ENCODE measurements at regions not wholly inside any gene's neighbourhood (a gene's known extent, or its start where the extent isn't known, plus 50 kb on each side); places are given as distances from the start of the nearest gene placed in this dataset.

DNA sequence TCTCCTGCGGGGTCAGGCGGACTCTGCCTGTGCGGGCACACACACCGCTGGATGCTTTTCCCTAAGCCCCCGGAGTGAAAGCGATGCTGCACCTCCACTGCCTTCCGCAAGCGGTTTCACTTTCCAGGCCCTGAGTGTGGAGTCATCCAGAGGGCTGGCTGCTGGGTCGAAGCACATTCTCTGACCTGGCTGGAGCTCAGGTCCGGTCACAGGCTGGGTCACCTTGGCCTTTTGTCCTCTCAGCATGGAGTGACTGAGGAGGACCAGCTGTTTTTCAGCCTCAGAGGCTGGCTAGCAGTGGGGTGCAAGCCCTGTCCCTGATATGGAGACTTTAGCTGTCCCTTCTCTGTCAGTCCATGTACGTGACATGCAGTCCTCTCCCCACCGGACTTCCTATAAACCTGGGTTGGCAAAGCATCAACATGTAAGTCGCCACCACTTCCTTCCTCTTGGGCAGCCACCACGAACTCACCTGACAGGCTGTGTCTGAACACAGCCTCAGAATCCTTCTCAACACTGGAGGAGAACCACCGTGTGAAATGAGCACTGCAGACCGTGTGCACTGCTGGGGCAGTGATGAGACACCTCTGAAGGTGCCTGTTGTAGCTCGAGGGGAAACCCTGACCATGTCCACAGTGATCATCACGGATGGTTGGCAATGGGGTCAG, 51.3 kb downstream of the GADD45G start:
- DNase-seq, result no peak

DNA sequence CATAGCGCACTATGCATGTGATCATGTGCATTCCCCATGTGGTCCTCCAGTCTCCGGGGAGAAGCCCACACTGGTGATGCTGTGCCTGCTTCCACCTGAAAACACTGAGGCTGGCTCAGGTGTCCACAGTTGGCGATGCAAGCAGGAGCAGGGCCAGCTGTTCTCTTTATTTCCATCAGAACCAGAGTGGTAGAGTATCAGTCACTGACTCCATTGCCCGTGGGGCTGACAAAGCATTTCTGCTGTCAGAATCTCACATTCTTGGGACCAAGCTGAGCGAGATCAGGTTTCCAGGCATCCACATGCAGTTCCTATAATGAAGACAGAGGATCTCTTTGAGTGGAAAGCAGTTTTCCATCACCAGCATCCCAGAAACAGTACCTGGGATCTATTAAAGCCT, 52.5 kb downstream of the GADD45G start:
- DNase-seq, result no peak

DNA sequence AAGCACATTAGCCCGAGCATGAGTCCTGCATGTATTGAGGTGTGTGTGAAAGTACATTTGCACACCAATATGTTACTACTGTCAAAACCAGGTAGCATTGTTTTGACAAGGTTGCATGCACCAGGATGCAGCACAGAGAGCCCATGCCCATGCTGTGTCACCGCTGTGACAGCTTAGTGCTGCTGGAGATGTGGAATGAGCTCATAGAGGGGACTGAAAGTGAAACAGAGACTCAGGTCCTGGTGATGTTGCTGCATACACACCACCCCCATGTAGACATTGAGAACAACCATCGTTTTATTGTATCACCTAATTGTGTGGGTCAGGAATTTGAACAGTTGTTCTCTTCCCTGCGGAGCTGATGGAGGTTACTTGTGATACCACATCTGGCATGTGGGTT, 53.0 kb downstream of the GADD45G start:
- DNase-seq, result no peak

DNA sequence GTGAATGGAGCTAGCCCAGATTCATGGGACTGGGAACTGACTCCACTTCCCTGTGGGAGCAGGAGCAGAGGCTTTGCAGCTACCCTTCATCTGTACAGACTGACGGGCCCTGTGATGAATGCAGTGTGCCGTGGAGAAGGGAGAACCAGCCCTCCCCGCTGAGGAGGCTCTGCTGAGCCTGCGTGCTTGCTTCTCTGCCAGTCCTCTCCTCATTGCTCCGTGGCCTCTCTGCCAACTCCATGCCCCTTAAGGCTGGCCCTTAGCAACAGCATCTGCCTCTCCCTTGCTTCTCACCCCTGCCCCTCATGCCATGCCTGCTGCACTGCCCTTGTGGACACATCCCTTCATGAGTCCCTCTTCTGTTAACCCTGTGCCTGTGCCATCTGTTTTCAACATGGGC, 53.6 kb downstream of the GADD45G start:
- DNase-seq, result no peak

DNA sequence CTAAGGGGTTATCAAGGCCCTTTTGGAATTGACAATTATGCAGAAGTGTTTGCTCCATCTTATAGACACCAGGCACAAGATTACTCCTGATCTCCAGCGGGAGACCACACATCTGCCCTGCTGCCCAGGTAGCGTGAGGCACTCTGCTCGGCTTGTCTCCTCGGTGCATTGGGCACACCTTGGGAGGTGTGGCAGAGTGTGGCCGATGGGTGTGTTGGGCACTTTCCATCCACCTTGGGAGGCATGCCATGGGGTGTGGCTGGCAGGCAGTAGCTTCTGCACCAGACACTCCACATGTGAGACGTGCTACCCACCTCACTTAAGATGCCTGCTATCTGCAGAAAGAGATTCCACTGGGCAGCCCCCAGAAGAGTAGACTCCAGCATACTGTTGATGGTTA, 54.1 kb downstream of the GADD45G start:
- no peak for DNase-seq

DNA sequence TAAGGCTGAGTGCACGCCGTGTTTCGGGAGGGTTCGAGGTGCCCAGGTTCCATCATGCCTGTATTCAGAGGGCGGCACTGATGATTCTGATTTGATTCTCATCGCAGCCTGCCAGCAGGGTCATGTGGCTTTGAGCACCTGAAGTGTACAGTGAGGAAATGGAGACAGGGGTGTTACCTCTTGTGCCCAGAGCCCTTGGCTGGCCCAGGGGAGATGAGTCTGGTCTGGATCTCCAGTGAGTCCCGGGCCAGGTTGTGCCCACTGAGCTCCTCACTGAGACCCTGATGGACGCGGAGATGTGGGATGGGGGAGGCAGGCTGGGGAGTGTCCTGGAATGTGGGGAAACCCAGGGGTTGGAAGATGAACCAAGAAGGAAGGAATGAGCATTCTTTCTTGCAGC, 54.7 kb downstream of the GADD45G start:
- no peak for DNase-seq

DNA sequence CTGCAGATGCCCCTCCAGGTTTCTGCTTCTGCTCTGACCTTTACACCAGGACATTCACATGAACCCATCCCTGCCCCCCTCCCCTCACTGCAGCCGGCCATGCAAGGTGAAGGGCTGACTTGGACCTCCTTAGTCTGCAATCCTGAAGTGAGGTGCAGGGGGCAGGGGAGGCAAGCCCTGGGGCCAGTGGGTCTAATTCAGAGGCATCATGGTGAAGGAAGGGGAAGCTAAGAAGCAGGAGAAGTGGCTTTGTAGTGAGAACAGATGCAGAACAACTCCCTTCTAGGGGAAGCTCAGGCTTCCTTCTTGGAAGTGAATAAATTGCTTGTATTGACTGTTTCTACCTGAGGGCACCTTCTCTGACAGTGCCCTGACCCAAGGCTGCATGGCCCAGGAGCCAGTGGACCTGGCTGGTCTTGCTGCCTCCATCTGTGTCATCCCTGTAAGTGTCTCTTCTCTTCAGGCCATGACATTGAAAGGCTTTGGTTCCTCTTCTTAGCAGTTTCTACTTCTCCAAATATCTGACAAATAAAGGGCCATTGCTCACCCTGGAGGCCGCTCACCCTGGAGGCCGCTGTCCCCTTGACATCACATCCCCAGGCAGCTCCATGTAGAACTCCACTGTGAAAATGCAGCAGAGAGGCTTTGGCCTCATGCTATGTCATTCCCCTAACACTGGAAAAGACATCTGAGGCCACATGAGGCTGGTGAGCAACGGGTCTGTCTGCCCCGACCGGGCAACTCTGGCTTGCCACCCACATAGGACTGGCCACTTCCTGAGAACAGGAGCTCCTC, 55.3 kb downstream of the GADD45G start:
- DNase-seq, result no peak

DNA sequence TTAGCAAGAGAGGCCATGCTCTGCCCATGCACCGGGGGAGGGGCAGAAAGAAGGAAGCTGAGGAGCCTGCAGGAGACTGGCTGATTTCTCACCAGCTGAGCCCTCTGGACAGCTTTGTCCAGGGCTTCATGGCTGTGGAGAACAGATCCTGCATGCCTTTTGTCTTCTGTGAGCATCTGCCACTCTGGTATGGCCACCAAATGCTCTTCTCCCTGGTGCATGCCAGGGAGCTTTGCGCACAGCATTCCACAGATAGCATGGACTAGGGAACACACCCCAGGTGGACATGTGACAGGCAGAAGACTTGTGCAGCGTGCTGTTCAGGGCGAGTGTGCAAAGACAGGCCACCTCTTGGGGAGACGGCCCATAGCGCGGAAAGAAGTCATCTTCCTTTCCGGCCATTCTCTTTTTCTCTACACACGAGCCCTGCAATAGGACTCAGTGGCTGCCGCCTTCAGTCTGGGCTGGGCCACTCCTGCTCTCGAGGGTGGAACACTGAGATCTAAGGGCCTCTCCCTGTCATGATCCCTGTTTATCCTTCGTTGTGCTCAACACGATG, 56.7 kb downstream of the GADD45G start:
- no peak for DNase-seq

DNA sequence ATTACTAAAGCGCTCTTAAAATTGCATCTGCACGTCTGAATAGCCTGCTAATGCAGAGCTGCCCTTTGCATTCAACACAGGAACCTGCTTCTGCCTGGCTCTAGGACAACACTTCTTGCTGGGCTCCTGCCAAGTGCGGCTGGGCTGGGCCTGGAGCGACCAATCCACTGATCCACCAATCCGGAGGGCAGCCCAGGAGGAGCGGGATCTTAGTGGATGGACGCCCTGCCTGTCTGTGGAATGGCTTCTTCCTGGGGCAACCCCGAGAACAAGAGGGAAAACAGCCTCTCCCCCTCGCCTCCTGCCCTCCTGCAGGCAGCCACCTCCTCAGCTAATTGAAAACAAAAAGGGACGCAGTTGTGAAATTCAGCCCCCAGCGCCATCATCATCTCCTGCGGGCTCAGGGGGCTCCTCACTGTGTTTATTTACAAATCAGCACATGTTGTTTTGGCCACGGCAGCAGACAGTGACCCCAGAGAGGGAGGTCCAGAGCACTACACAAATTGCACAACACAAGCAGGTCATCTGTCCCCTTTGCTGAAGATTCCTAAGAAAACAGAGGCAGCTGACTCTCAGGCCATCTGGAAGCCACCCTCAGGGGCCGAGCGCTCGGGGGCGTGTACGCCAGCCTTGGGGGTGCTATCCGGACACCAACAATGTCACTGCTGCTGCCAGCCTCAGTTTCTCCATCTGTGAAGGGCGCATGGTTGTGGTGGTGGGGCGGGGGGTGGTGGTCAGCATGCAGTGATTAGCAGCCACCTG, 57.3 kb downstream of the GADD45G start:
- no peak for DNase-seq

DNA sequence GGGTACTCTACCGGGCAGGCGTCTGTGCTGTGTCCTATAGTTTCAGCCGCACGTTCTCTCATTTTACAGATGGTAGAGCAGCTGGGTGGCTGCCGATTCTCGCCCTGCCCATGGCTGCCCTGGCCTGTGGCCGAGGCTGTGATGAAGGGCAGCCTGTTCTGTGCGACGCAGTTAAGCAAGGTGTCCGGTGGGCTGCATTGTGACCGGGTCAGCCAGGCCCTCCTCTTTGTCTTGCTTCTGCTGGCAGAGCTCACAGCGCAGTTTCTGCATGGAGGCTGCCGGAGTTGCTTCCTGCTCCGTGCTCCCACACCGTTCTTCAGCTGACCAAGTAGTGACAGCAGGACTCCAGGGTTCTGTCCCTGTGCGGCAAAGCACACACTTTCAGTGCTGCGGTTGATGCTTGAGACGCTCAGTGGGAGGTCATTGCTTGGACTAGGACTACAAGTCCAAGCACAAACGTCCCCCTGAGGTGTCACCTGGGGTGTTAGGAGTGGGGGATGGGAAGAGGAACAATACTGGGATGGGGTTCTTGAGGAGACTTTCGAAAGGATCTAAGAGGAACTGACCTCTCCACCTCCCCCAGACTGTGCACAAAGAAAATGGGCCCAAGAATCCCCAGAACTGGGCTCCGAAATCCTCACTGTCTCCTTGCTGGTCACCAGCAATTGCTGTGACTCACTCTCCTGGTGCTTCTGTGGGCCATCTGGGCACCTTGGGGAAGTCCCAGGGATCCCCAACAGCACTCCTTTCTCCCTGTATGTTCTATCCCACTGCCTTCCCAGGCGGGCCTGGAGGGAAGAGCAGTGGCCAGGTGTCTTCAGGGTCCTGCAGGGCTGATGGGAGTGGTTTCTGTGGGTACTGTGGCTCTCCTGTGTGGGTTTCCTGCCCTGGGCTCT, 58.2 kb downstream of the GADD45G start:
- no peak for DNase-seq

DNA sequence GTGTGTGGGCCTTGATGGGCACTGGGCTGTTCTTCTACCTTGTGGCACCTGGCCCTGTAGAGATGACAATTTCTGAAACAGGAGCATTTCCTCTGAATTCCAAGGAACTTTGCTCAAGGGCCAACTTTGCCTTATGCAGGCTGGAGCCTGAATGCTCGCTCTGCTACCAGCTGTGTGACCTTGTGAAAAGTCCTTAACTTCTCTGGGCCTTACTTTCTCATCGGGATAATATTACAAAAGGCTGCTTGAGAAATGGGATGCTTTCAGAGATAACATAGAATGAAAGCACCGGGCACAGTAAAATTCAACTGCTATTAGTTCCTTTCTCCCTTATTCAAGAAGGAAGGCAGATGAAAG, 58.8 kb downstream of the GADD45G start:
- no peak for DNase-seq

DNA sequence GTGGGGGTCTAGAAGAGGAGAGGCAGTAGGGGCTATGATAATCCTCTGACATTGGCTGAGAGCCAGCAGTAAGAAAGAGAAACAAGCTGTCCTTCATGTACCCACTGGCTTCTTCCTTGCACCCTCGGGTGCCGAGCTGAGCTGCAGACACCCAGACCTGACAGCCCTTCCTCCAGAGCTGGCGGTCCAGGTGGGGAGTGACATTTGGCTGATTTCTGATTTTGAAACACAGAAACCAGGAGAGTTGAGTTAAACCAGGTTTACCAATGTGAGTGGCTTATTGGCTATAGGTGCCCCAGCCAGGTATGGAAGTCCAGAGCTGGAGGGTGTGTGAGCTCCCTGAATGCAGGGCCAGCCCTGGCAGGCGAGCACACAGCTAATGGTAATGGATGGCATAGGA, 59.2 kb downstream of the GADD45G start:
- no peak for DNase-seq

DNA sequence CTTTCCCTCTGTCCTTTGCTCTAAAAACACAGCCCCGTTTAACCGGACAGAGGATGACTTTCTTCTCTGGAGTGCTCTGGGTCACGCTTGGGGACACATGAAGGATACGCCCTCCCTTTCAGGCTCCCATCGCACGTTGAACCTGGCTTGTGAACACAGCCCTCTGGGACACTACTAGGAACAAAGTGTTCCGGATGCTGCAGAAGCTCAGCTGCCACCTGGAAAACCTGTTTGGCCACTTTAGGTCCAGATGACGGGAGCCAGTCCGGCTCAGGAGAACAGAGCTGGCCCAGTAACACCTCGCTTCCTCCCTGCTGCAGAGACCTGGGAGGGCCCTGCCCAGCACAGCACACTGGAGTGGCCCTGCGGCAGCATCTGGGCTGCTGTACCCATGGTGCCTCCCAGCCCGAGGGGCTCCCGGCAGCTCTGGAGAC, 60.1 kb downstream of the GADD45G start:
- no peak for DNase-seq

DNA sequence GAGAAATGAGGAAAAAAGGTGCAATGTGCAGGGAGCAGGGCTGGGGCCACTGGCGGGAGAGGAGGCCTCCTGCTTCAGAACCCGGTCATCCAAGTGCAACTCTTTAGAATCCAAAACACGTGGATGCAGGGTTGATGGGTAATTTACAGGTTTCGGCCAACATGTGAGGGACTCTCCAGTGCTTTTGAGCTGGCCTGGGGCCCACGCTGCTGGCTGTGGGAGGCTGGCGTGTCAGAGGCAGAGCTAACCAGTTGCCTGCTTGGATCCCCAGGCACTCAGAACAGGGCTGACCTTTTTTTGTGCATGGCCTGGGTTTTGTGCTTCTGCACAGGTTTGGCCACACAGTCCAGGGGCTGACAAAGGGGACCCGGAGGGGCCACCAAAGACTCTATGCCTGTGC, 61.6 kb downstream of the GADD45G start:
- DNase-seq, result no peak

DNA sequence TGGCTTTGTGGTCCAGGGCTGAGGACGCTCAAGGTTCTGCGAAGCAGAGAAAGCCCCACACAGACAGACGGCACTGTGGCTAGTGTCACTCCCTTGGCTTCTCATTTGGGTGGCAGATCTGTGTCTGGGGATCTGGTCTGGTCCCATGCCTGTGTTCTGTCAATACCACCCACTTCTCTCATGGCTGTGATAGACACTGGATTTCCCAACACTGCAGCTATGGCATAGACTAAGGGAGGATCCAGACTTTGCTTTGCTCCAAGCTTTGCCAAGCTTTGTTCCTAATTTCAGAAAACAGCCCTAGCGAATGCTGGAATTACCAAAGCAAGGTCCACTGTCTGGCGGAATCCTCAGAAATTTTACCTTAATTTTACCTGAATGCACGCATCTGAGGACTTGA, 62.1 kb downstream of the GADD45G start:
- no peak for DNase-seq

DNA sequence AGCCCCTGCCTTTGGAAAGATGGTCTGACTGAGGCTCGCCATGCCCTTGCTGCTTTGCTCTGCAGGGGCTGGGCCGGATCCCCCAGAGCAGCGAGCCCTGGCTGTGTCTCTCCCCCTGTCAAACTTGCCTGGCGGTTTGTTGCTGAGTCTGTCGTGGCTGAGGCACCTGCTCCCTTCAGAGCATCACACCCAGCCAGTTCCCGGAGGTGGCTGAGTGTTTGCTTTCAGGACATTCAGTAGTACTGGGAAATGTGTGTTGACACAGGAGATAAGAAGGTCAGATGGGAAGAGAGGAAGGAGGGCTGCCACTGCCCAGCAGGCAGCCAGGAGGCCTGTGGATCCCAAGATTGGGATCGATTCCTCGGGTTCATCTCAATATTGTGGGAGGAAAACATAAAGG, 62.9 kb downstream of the GADD45G start:
- no peak for DNase-seq

DNA sequence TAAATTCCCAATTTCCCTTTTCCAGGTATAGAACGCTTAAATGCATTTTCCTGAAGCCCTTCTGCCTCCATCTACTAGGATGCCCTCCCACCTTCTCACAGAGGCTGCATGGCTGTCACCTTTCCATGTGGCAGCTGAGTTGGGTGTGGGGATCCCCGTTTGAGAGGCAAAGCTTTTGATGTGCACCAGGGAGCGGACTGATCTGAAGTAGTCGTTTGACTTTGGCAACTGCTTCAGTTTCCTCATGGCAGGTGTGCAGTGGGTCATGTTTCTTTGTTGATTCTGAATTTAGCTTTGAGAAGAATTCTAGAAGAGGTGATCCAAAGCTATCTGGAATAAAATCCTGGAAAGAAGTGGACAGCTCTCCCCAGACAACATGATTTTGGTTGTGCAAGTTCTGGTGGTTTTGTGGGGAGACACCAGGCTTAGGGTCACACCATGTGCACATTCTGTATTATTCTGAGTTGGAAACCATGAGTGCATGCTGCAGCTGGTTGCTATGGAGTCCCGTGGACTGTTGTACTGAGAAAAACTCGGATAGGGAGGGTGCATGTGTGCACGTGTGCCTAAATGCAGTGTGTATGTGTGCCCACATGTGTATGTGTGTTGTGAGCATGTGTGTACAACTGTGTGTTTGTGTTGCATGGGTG, 63.5 kb downstream of the GADD45G start:
- no peak for DNase-seq

DNA sequence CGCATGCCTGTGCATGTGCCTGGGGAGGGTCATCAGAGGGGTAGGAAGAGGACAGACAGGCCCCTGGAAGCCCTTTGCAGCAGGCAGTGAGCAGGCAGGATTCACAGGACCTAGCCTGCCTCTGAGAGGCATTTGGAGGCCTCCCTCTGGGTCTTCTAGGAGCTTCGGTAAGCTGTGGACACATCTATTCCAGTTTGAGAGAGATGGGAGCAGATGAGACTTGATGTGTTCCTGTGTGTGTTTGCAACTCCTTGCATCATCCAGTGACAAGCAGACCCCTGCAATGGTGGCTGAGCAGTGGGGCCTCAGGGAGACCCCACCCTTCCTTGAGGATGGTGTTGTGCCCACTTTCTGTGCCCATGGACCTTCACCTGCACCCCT, 64.0 kb downstream of the GADD45G start:
- DNase-seq, result no peak

DNA sequence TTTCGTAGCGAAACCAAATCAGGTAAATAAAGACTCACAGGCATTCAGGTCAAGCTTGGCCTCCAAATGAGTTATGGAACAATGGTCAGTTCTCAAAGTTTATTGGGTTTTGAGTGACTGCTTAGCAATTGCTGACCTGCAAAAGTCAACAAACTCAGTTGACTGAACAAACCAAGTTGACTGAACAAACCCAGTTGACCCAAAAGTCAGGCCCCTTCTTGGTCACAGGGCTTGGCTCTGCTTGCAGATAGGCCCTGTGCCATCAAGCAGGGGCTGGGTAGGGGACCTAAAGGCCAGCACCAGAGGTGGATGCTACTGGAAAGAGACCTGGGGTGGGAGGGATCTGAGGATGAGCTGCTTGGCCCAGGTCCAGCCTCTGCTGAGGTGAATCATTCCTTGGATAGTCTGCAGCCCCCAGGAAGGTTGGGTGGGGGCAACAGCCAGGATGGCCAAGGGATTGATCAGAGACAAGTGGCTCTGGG, 64.6 kb downstream of the GADD45G start:
- DNase-seq, result no peak

DNA sequence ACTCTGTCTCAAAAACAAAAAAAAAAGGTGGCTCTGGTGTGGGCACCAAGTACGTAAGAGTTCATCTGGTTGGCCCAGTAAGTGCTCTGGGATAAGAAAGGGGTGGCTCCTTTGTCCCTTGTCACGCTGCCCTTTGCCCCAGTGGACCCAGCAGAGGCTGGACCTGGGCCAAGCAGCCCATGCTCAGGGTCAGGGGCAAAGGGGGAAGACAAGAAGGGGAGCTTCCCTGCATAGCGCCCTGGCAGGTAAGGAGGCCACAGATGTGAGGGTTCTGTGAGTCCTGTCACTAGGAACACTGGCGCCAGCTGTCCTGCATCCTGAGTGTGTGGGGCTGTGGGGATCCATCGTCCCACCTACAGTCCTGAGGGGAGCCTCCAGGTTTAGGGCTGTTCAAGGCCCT, 65.3 kb downstream of the GADD45G start:
- no peak for DNase-seq

DNA sequence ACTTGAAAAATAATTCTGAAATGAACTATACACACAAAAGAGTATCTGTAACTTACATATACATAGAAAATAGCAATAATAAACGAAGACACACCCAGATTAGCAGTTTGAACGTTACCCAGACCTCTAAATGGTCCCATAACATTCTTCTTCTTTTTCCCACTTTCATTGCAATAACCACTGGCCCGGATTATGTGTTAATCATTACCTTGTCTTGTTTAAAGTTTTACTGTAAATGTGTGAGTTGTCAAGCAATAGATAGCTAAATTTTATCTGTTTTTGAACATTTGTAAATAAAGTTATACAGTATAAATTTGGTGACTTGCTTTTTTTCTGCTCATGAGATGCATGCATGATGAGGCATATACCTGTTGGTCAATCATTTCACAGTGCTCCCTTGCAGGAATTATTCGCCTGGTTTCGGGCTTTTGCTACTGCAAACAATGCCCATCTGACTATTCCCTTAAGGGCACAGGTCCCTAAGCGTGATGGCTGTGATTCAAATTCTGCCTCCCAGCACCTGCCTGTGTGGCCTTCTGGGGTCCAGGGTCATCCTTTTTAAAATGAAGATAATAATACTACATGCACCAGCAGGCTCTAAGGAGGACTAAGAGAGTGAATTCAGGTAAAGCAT, 66.1 kb downstream of the GADD45G start:
- DNase-seq, result no peak

DNA sequence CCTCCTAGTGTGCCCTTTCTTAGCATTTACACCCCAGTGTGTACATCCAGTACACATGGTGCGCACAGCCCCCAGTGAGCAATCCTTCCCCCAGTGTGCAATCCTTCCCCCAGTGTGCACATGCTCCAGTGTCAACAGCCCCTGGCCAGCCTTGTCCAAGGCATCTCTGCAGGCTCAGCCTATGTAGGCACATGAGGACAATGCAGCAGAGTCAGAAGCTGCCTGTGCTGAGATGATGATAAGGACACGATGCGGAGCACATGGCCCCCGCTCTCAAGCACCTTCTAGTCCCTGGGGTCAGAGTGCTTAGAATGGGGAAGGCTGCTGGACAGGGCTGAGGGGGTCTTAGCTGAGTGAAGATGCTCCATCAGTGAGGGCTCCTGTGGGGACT, 69.8 kb downstream of the GADD45G start:
- no peak for DNase-seq
